ENCODE measurements at regions not wholly inside any gene's neighbourhood (a gene's known extent, or its start where the extent isn't known, plus 50 kb on each side); places are given as distances from the start of the nearest gene placed in this dataset.
A peak's percentile ranks its signal among the peaks of the same experiment; 100 is the strongest.
"Not testable (repeated sequence)": the region's sequence is repeated elsewhere in the genome, so short reads cannot be mapped to it uniquely, and the experiment has no call there.

DNA sequence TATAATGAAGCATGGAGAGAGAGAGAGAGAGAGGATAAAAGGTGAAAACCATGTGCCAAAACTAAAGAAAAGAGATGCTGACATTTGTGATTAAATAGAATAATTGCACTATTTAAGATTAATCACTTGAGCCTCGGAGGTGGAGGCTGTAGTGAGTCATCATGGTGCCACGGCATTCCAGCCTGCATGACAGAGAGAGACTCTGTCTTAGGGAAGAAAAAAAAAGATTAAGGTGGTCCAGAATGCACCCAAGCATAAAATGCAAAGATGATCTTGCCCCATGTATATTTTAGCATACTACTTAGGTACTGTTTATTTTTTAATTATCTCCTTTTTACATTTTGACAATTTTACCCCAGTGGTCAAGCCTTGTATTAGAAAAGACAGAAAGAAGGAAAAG lies 742.5 kb downstream of the SPATA31A1 start:
- H3K4me1 ChIP-seq; intact Hi-C loops (cut with DNase I); H3K9me3 ChIP-seq; DNase-seq; H3K27ac ChIP-seq; H3K9ac ChIP-seq (ENCODE audit: low read depth in 2 of 2, low read length in 2 of 2); H3K27me3 ChIP-seq; H3K4me3 ChIP-seq; H3K36me3 ChIP-seq: not testable (repeated sequence)

- DNase-seq = peak; percentile 19
- intact Hi-C loops (cut with DNase I); H3K4me1 ChIP-seq; H3K27me3 ChIP-seq; H3K27ac ChIP-seq; H3K9me3 ChIP-seq; H3K36me3 ChIP-seq: not testable (repeated sequence)
- Histone ChIP-seq H3K9ac (ENCODE audit: low read depth in 2 of 2, low read length in 2 of 2) (peak overlapping the region in 1 of 2 donors; percentile 24), H3K4me3 (peak overlapping the region; percentile 22)
Observed at GRCh38 chr9:40106003-40106782, 750.7 kb downstream of the SPATA31A1 start.

DNA sequence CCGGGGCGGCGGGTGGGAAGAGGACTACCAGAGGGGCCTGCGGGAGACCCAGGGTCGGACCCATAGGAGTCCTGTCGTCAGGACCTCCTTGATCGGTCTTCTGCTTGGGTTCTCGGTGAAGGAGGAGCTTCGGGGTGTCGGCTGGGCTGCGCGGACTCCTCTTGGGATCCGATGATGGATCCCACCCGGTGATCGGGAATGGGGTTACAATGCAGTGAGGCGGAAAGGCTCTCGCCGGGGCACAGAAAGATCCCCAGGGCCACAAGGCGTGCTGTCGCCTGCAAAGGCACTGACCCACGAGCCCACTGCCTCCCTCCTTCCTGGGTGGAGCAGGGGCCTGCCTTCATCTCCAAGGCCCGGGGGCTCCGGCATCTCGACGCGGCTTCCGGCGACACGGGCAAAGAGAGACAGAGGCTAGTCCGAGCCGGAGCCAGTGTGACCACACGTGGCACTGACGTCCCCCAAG lies 751.3 kb downstream of the SPATA31A1 start:
- H3K9ac ChIP-seq (ENCODE audit: low read depth in 2 of 2, low read length in 2 of 2); H3K36me3 ChIP-seq; H3K4me3 ChIP-seq; DNase-seq; H3K9me3 ChIP-seq; H3K27me3 ChIP-seq; intact Hi-C loops (cut with DNase I); H3K27ac ChIP-seq; H3K4me1 ChIP-seq: not testable (repeated sequence)

DNA sequence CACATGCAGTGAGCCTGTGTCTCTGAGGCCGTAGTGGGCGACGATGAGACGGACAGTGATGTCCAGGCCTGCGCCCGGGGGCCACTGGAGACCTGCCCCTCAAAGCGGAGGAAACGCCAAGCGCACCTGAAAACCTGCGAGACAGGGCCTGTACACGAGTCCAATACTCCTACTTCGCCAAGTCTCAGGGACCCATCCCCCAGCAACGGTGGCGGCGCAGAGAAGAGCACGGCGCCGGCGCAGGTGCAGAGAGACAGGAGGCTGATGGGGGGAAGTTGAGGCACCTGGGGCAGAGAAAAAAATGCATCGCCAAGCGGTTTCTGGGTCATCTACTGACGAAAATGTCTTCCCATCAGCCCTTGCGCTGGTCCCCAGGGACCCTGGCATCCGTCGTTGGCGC lies 751.8 kb downstream of the SPATA31A1 start:
- H3K27ac ChIP-seq; H3K4me3 ChIP-seq; H3K36me3 ChIP-seq; intact Hi-C loops (cut with DNase I); H3K9ac ChIP-seq (ENCODE audit: low read depth in 2 of 2, low read length in 2 of 2); H3K4me1 ChIP-seq; H3K27me3 ChIP-seq; H3K9me3 ChIP-seq; DNase-seq: not testable (repeated sequence)

DNA sequence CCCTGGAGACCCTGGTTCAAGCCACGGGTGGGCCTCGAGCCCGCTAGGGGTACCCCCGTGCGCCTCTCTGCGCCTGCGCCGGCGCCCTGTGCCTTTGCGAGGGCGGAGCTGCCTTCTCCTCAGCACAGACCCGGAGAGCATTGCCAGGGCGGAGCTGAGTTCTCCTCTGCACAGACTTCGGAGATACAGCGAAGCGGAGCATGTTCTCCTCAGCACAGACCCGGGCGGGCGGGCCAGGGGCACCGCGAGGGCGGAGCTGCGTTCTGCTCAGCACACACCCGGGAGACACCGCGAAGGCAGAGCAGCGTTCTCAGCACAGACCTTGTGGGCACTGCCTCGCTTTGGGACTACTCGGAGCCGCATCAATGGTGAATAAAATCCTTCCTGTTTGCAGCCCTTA lies 753.0 kb downstream of the SPATA31A1 start:
- H3K27ac ChIP-seq; H3K4me3 ChIP-seq; H3K9me3 ChIP-seq; H3K4me1 ChIP-seq; DNase-seq; H3K27me3 ChIP-seq; intact Hi-C loops (cut with DNase I); H3K36me3 ChIP-seq; H3K9ac ChIP-seq (ENCODE audit: low read depth in 2 of 2, low read length in 2 of 2): not testable (repeated sequence)

DNA sequence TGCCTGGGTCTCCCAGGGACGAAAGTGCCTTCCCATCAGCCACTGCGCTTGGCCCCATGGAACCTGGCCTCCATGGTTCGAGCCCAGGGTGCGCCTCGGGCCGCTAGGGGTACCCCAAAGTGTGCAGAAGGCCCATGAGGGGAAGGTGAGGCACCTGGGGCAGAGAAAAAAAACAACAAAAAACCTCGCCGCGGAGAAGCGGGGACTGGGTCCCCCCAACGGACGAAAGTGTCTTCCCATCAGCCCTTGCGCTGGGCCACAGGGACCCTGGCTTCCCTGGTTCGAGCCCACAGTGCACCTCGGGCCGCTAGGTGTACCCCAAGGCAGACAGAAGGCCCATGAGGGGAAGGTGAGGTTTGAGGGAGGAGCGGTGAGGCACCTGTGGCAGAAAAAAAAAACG lies 755.3 kb downstream of the SPATA31A1 start:
- H3K9me3 ChIP-seq; intact Hi-C loops (cut with DNase I); H3K27ac ChIP-seq; H3K36me3 ChIP-seq; H3K9ac ChIP-seq (ENCODE audit: low read depth in 2 of 2, low read length in 2 of 2); H3K27me3 ChIP-seq; H3K4me1 ChIP-seq; DNase-seq; H3K4me3 ChIP-seq: not testable (repeated sequence)

GRCh38 chr9:40111571-40111970 lies 756.1 kb downstream of the SPATA31A1 start:
- H3K27me3 ChIP-seq; H3K9ac ChIP-seq (ENCODE audit: low read depth in 2 of 2, low read length in 2 of 2); H3K36me3 ChIP-seq; H3K4me1 ChIP-seq; intact Hi-C loops (cut with DNase I); DNase-seq; H3K27ac ChIP-seq; H3K4me3 ChIP-seq; H3K9me3 ChIP-seq: not testable (repeated sequence)

DNA sequence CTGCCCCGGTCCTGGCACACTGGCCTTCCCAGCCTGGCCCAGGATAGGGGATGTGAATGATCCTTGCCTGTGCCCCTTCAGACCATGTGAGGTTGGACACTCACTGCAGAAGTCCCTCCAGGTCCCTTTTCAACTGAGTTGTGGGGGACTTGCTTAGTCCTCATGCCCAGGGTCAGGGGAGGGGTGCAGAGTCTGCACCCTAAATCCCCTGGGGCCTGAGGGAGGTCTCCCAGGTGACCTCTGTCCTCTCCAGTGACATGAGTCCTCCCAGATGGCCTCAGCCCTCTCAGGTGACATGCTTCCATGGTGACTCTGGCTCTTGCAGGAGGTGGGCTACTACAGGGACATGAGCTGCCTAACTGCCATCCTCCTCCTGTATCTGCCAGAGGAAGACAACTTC lies 775.1 kb downstream of the SPATA31A1 start:
- H3K36me3 ChIP-seq; H3K9me3 ChIP-seq; H3K4me3 ChIP-seq; intact Hi-C loops (cut with DNase I); H3K4me1 ChIP-seq; H3K9ac ChIP-seq (ENCODE audit: low read depth in 2 of 2, low read length in 2 of 2); DNase-seq; H3K27me3 ChIP-seq; H3K27ac ChIP-seq: not testable (repeated sequence)

- intact Hi-C loops (cut with DNase I); DNase-seq; H3K9ac ChIP-seq (ENCODE audit: low read depth in 2 of 2, low read length in 2 of 2); H3K36me3 ChIP-seq; H3K27ac ChIP-seq; H3K4me3 ChIP-seq; H3K27me3 ChIP-seq; H3K4me1 ChIP-seq; H3K9me3 ChIP-seq: not testable (repeated sequence)
Observed at GRCh38 chr9:40169204-40169603, 813.7 kb downstream of the SPATA31A1 start.

- H3K27me3 ChIP-seq; H3K4me1 ChIP-seq; H3K27ac ChIP-seq; H3K36me3 ChIP-seq; H3K4me3 ChIP-seq; intact Hi-C loops (cut with DNase I); DNase-seq; H3K9ac ChIP-seq (ENCODE audit: low read depth in 2 of 2, low read length in 2 of 2); H3K9me3 ChIP-seq: not testable (repeated sequence)
Observed at GRCh38 chr9:40173316-40173715, 817.8 kb downstream of the SPATA31A1 start.

DNA sequence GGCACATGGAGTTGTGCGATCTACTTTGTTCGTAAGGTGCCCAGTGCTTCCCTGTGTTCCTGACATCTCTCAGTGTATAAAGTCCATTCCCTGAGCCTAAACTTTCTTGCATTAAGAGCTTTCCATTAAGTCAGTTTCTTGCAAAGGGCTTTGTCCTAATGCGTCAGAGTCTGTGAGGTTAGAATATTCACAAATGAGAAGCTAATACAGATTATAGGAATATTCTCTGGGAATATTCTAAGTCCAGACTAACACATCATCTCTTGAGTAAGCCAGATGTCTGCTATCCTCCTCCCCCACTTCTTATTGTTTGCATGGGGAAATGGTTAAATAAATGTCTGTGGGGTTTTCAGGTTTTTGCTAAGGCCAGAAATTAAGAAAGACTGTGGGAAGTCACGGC lies 818.6 kb downstream of the SPATA31A1 start:
- H3K36me3 ChIP-seq; intact Hi-C loops (cut with DNase I); H3K4me1 ChIP-seq; H3K9me3 ChIP-seq; H3K9ac ChIP-seq (ENCODE audit: low read depth in 2 of 2, low read length in 2 of 2); H3K27ac ChIP-seq; DNase-seq; H3K4me3 ChIP-seq; H3K27me3 ChIP-seq: not testable (repeated sequence)

DNA sequence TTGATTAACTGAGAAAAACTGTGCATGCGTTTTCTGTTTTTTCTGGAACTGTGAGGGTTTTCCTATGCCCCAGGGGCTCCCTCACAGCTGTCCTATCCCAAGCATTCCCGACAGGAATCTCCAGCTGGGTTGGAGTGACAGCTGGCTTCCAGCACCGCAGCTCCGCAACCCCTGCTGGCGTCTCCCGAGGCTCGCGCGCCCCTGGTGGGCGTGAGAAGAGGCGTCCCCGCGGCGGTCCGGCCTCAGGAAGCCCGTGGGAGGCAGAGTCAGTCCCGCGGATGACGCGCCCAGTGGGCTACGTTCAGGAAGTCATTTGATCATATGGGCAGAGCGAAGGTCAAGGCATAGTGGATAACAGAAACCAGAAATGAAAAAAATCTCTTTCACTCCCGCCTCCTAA lies 821.9 kb downstream of the SPATA31A1 start:
- H3K27me3 ChIP-seq; intact Hi-C loops (cut with DNase I); H3K9me3 ChIP-seq; H3K9ac ChIP-seq (ENCODE audit: low read depth in 2 of 2, low read length in 2 of 2); DNase-seq; H3K36me3 ChIP-seq; H3K27ac ChIP-seq; H3K4me3 ChIP-seq; H3K4me1 ChIP-seq: not testable (repeated sequence)

- H3K27ac ChIP-seq; H3K27me3 ChIP-seq; H3K4me1 ChIP-seq; H3K9me3 ChIP-seq; intact Hi-C loops (cut with DNase I); H3K36me3 ChIP-seq; DNase-seq; H3K4me3 ChIP-seq; H3K9ac ChIP-seq (ENCODE audit: low read depth in 2 of 2, low read length in 2 of 2): not testable (repeated sequence)
Observed at GRCh38 chr9:40191403-40191802, 835.9 kb downstream of the SPATA31A1 start.

DNA sequence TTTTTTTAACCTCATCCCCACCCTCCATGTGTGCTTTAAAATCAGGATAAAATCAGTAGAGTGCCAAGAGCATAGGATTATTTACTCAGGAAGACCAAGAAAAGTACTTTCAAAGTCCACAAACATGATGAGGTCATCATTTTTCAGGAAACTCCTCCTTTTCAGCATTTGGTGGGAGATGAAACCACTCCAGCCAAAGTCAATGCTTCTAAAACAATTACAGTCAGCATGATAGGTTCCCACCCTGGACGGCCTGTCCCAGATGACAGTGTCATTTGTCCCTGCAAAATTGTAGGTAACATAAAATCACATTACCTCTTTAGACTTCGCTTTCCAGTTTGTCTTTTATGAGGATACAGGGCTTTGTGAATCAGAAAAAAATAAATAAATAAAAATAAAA lies 836.7 kb downstream of the SPATA31A1 start:
- H3K27me3 ChIP-seq; H3K36me3 ChIP-seq; DNase-seq; intact Hi-C loops (cut with DNase I); H3K9ac ChIP-seq (ENCODE audit: low read depth in 2 of 2, low read length in 2 of 2); H3K4me1 ChIP-seq; H3K4me3 ChIP-seq; H3K9me3 ChIP-seq; H3K27ac ChIP-seq: not testable (repeated sequence)
